ENCODE measurements at regions not wholly inside any gene's neighbourhood (a gene's known extent, or its start where the extent isn't known, plus 50 kb on each side); places are given as distances from the start of the nearest gene placed in this dataset.

DNA sequence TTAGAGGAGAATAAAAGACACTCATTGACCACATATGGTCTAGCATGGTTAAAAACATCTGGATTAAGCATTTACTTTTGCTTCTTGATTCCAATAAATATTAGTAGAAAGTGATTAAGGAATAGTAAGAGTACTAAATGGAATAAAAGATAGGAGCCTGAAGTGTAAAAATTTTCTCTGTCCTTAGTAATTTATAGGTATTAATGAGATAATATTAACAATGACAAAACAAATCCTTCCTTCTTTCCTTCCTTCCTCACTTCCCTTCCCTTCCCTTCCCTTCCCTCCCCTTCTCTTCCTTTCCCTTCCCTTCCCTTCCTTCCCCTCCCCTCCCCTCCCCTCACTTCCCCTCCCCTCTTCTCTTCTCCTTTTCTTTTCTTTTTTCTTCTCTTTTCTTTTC, 797.5 kb upstream of the NRXN1 start (continued):
- TF ChIP-seq, protein P1, sequence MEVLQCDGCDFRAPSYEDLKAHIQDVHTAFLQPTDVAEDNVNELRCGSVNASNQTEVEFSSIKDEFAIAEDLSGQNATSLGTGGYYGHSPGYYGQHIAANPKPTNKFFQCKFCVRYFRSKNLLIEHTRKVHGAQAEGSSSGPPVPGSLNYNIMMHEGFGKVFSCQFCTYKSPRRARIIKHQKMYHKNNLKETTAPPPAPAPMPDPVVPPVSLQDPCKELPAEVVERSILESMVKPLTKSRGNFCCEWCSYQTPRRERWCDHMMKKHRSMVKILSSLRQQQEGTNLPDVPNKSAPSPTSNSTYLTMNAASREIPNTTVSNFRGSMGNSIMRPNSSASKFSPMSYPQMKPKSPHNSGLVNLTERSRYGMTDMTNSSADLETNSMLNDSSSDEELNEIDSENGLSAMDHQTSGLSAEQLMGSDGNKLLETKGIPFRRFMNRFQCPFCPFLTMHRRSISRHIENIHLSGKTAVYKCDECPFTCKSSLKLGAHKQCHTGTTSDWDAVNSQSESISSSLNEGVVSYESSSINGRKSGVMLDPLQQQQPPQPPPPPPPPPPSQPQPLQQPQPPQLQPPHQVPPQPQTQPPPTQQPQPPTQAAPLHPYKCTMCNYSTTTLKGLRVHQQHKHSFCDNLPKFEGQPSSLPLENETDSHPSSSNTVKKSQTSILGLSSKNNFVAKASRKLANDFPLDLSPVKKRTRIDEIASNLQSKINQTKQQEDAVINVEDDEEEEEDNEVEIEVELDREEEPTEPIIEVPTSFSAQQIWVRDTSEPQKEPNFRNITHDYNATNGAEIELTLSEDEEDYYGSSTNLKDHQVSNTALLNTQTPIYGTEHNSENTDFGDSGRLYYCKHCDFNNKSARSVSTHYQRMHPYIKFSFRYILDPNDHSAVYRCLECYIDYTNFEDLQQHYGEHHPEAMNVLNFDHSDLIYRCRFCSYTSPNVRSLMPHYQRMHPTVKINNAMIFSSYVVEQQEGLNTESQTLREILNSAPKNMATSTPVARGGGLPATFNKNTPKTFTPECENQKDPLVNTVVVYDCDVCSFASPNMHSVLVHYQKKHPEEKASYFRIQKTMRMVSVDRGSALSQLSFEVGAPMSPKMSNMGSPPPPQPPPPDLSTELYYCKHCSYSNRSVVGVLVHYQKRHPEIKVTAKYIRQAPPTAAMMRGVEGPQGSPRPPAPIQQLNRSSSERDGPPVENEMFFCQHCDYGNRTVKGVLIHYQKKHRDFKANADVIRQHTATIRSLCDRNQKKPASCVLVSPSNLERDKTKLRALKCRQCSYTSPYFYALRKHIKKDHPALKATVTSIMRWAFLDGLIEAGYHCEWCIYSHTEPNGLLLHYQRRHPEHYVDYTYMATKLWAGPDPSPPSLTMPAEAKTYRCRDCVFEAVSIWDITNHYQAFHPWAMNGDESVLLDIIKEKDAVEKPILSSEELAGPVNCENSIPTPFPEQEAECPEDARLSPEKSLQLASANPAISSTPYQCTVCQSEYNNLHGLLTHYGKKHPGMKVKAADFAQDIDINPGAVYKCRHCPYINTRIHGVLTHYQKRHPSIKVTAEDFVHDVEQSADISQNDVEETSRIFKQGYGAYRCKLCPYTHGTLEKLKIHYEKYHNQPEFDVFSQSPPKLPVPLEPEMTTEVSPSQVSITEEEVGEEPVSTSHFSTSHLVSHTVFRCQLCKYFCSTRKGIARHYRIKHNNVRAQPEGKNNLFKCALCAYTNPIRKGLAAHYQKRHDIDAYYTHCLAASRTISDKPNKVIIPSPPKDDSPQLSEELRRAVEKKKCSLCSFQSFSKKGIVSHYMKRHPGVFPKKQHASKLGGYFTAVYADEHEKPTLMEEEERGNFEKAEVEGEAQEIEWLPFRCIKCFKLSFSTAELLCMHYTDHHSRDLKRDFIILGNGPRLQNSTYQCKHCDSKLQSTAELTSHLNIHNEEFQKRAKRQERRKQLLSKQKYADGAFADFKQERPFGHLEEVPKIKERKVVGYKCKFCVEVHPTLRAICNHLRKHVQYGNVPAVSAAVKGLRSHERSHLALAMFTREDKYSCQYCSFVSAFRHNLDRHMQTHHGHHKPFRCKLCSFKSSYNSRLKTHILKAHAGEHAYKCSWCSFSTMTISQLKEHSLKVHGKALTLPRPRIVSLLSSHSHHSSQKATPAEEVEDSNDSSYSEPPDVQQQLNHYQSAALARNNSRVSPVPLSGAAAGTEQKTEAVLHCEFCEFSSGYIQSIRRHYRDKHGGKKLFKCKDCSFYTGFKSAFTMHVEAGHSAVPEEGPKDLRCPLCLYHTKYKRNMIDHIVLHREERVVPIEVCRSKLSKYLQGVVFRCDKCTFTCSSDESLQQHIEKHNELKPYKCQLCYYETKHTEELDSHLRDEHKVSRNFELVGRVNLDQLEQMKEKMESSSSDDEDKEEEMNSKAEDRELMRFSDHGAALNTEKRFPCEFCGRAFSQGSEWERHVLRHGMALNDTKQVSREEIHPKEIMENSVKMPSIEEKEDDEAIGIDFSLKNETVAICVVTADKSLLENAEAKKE (CRISPR knock-in tag; IDR thresholded peaks at IDR 0.05), result no peak
- no peak for TF ChIP-seq EZH2phosphoT487 (IDR thresholded peaks at IDR 0.05; ENCODE audit: unreplicated experiment)

DNA sequence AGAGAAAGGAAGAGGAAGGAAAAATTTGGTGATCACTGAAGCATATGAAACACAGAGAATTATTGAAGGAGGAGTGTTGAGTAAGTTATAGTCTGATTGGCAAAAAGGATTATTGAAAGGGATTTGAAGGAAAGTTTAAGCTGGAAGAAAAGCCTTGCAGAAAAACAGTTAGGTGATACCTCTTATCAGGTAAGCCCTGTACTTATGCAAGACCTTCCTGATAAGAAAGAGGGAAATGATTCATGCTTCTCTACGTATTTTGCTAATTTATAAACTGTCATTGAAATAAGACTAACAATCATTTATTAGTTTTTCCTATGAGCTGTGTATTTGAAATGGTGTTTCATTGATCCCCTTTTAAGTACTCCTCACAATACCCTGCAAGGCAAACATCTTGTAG, 793.9 kb upstream of the NRXN1 start:
- DNase-seq (ENCODE audit: low spot score) (no peak), ATAC-seq (no peak)
- Mint-ChIP-seq H3K4me1 (no peaks in the 10 kb centered on the region), H3K9me3 (no peaks in the 10 kb centered on the region), H3K4me3 (no peak overlapping the region), H3K27ac (no peak overlapping the region), H3K36me3 (ENCODE audit: low read depth) (no peaks in the 10 kb centered on the region), H3K27me3 (ENCODE audit: insufficient read depth, low read depth, poor library complexity) (no peaks in the 10 kb centered on the region)
- Histone ChIP-seq H3K36me3 (ENCODE audit: insufficient read depth) (no peaks in the 10 kb centered on the region), H3K9me2 (ENCODE audit: insufficient read depth) (no peaks in the 10 kb centered on the region), H3K27me3 (ENCODE audit: insufficient read depth) (no peaks in the 10 kb centered on the region), H3K4me2 (no peak overlapping the region), H3K4me1 (ENCODE audit: insufficient read depth) (no peaks in the 10 kb centered on the region), H2AFZ (no peak overlapping the region), H3K79me2 (replicated peaks; ENCODE audit: insufficient read depth) (no peaks in the 10 kb centered on the region), H3F3A (replicated peaks; ENCODE audit: low read depth) (no peaks in the 10 kb centered on the region), H4K20me1 (replicated peaks; ENCODE audit: insufficient read depth) (no peaks in the 10 kb centered on the region), H3K4me3 (no peak overlapping the region), H3K27ac (ENCODE audit: low read depth) (no peak overlapping the region)
- TF ChIP-seq EZH2phosphoT487 (IDR thresholded peaks at IDR 0.05; ENCODE audit: unreplicated experiment) (no peak), NANOG (IDR thresholded peaks at IDR 0.05; ENCODE audit: borderline replicate concordance) (no peak), STAT1 (IDR thresholded peaks at IDR 0.05; ENCODE audit: unreplicated experiment) (no peak), POLR2AphosphoS5 (IDR thresholded peaks at IDR 0.05; ENCODE audit: low read depth) (no peak), ZNF331 (CRISPR knock-in tag; IDR thresholded peaks at IDR 0.05; ENCODE audit: low read depth) (no peak)
- TF ChIP-seq, protein P2, sequence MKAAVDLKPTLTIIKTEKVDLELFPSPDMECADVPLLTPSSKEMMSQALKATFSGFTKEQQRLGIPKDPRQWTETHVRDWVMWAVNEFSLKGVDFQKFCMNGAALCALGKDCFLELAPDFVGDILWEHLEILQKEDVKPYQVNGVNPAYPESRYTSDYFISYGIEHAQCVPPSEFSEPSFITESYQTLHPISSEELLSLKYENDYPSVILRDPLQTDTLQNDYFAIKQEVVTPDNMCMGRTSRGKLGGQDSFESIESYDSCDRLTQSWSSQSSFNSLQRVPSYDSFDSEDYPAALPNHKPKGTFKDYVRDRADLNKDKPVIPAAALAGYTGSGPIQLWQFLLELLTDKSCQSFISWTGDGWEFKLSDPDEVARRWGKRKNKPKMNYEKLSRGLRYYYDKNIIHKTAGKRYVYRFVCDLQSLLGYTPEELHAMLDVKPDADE (IDR thresholded peaks at IDR 0.05), result no peak
- TF ChIP-seq, protein P3, sequence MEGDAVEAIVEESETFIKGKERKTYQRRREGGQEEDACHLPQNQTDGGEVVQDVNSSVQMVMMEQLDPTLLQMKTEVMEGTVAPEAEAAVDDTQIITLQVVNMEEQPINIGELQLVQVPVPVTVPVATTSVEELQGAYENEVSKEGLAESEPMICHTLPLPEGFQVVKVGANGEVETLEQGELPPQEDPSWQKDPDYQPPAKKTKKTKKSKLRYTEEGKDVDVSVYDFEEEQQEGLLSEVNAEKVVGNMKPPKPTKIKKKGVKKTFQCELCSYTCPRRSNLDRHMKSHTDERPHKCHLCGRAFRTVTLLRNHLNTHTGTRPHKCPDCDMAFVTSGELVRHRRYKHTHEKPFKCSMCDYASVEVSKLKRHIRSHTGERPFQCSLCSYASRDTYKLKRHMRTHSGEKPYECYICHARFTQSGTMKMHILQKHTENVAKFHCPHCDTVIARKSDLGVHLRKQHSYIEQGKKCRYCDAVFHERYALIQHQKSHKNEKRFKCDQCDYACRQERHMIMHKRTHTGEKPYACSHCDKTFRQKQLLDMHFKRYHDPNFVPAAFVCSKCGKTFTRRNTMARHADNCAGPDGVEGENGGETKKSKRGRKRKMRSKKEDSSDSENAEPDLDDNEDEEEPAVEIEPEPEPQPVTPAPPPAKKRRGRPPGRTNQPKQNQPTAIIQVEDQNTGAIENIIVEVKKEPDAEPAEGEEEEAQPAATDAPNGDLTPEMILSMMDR (conservative IDR thresholded peaks at IDR 0.05; ENCODE audit: low read depth in 2 of 2), result no peak

Data from GM23338 (cell line).